DMS 273 (cell line): ENCODE measurements at regions not wholly inside any gene's neighbourhood (a gene's known extent, or its start where the extent isn't known, plus 50 kb on each side); places are given as distances from the start of the nearest gene placed in this dataset.

Experiments used
- DNase-seq: peaks from one replicate; lab custom pipeline; 2025; ENCODE audit not compliant: unreplicated experiment; lab: John Stamatoyannopoulos, UW

- DNase-seq = no peak
Observed at GRCh38 chr4:123737156-123737555, 340.6 kb downstream of the SPRY1 start.

GRCh38 chr4:123739806-123740205, 343.2 kb downstream of the SPRY1 start:
- DNase-seq = no peak

GRCh38 chr4:123740236-123740635, 343.6 kb downstream of the SPRY1 start:
- DNase-seq = no peak

GRCh38 chr4:123741906-123742305, 345.3 kb downstream of the SPRY1 start:
- no peak for DNase-seq

GRCh38 chr4:123743848-123744247, 347.3 kb downstream of the SPRY1 start:
- no peak for DNase-seq

- DNase-seq = no peak
Observed at GRCh38 chr4:123744664-123745290, 348.2 kb downstream of the SPRY1 start.

GRCh38 chr4:123747016-123747415, 350.4 kb downstream of the SPRY1 start:
- DNase-seq = no peak

- DNase-seq = no peak
Observed at GRCh38 chr4:123748806-123749205, 352.2 kb downstream of the SPRY1 start.

- no peak for DNase-seq
Observed at GRCh38 chr4:123749383-123749782, 352.8 kb downstream of the SPRY1 start.

- DNase-seq = no peak
Observed at GRCh38 chr4:123750044-123750443, 353.4 kb downstream of the SPRY1 start.

- DNase-seq = no peak
Observed at GRCh38 chr4:123755655-123756054, 359.1 kb downstream of the SPRY1 start.

- DNase-seq = no peak
Observed at GRCh38 chr4:123767806-123768205, 371.2 kb downstream of the SPRY1 start.

GRCh38 chr4:123770884-123771283, 374.3 kb downstream of the SPRY1 start:
- DNase-seq = no peak

- DNase-seq = no peak
Observed at GRCh38 chr4:123776267-123776666, 379.7 kb downstream of the SPRY1 start.

- no peak for DNase-seq
Observed at GRCh38 chr4:123777373-123777772, 380.8 kb downstream of the SPRY1 start.

GRCh38 chr4:123783151-123783790, 386.7 kb downstream of the SPRY1 start:
- DNase-seq = no peak

- DNase-seq = no peak
Observed at GRCh38 chr4:123783921-123784320, 387.3 kb downstream of the SPRY1 start.

- DNase-seq = no peak
Observed at GRCh38 chr4:123784626-123785025, 388.0 kb downstream of the SPRY1 start.

- no peak for DNase-seq
Observed at GRCh38 chr4:123785538-123785937, 388.9 kb downstream of the SPRY1 start.

- no peak for DNase-seq
Observed at GRCh38 chr4:123786163-123786915, 389.7 kb downstream of the SPRY1 start.

GRCh38 chr4:123786920-123787319, 390.3 kb downstream of the SPRY1 start:
- DNase-seq = peak; percentile 2

- no peak for DNase-seq
Observed at GRCh38 chr4:123787512-123788080, 391.0 kb downstream of the SPRY1 start.
